Fibroblast of mammary gland (primary cell): ENCODE measurements at regions not wholly inside any gene's neighbourhood (a gene's known extent, or its start where the extent isn't known, plus 50 kb on each side); places are given as distances from the start of the nearest gene placed in this dataset.

ENCODE experiments used
- DNase-seq: peaks from one replicate; pipeline ENCODE4 v3.0.0-alpha.2; 2010; ENCODE audit warnings: low read depth
- H3K4me3 ChIP-seq: 2 replicates; pipeline ENCODE4 v1.5.1; 2011; ENCODE audit warnings: low read depth, mild to moderate bottlenecking, low read length, moderate library complexity; ENCODE audit not compliant: control insufficient read depth
- CTCF ChIP-seq: conservative IDR thresholded peaks from 2 replicates; pipeline ENCODE4 v1.5.1; 2011; ENCODE audit warnings: low read depth, low read length, inconsistent platforms; ENCODE audit not compliant: control insufficient read depth, insufficient read depth

GRCh38 chr5:97547430-97547829 lies 364.4 kb upstream of the RIOK2 start:
- TF ChIP-seq CTCF: no peak
- H3K4me3 ChIP-seq: no peak overlapping the region
- DNase-seq: no peak

- no peak overlapping the region for H3K4me3 ChIP-seq
- no peak for TF ChIP-seq CTCF
- peak; percentile 37 for DNase-seq
Measured at GRCh38 chr5:97547999-97548738, 365.1 kb upstream of the RIOK2 start.

GRCh38 chr5:97548739-97549080 lies 365.7 kb upstream of the RIOK2 start:
- DNase-seq: no peak
- no peak overlapping the region for H3K4me3 ChIP-seq
- TF ChIP-seq CTCF: no peak

- no peak for TF ChIP-seq CTCF
- no peak for DNase-seq
- no peak overlapping the region for H3K4me3 ChIP-seq
Measured at GRCh38 chr5:97549496-97549895, 366.4 kb upstream of the RIOK2 start.

- H3K4me3 ChIP-seq: no peak overlapping the region
- peak; percentile 75 for DNase-seq
- TF ChIP-seq CTCF: no peak
Measured at GRCh38 chr5:97550164-97550563, 367.1 kb upstream of the RIOK2 start.

GRCh38 chr5:97550818-97551217 lies 367.8 kb upstream of the RIOK2 start:
- DNase-seq: no peak
- no peak overlapping the region for H3K4me3 ChIP-seq
- TF ChIP-seq CTCF: no peak
